Panc1 (cell line): ENCODE measurements at regions not wholly inside any gene's neighbourhood (a gene's known extent, or its start where the extent isn't known, plus 50 kb on each side); places are given as distances from the start of the nearest gene placed in this dataset.

Experiments used
- POLR2AphosphoS5 ChIP-seq: IDR thresholded peaks from 2 replicates; pipeline ENCODE4 v1.6.1; 2012; ENCODE audit warnings: mild to moderate bottlenecking, low read depth, low read length, moderate library complexity
- SIN3A ChIP-seq: IDR thresholded peaks from 2 replicates; pipeline ENCODE4 v1.6.1; 2012; ENCODE audit warnings: low read depth, mild to moderate bottlenecking, low read length, moderate library complexity, borderline replicate concordance; ENCODE audit not compliant: insufficient read depth
- TF ChIP-seq, protein P1 (sequence below): fragments of 450-650 bp; IDR thresholded peaks from 2 replicates; pipeline ENCODE4 v1.5.1; 2017; ENCODE audit warnings: mild to moderate bottlenecking

GRCh38 chr5:136511046-136511445 is 145.7 kb upstream of the TRPC7 start:
- no peak for TF ChIP-seq SIN3A
- TF ChIP-seq, protein P1, sequence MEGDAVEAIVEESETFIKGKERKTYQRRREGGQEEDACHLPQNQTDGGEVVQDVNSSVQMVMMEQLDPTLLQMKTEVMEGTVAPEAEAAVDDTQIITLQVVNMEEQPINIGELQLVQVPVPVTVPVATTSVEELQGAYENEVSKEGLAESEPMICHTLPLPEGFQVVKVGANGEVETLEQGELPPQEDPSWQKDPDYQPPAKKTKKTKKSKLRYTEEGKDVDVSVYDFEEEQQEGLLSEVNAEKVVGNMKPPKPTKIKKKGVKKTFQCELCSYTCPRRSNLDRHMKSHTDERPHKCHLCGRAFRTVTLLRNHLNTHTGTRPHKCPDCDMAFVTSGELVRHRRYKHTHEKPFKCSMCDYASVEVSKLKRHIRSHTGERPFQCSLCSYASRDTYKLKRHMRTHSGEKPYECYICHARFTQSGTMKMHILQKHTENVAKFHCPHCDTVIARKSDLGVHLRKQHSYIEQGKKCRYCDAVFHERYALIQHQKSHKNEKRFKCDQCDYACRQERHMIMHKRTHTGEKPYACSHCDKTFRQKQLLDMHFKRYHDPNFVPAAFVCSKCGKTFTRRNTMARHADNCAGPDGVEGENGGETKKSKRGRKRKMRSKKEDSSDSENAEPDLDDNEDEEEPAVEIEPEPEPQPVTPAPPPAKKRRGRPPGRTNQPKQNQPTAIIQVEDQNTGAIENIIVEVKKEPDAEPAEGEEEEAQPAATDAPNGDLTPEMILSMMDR: no peak
- no peak for TF ChIP-seq POLR2AphosphoS5
